CD14-positive monocyte (primary cell): ENCODE measurements at regions not wholly inside any gene's neighbourhood (a gene's known extent, or its start where the extent isn't known, plus 50 kb on each side); places are given as distances from the start of the nearest gene placed in this dataset.

ENCODE experiments used
- DNase-seq, 3 donors: peaks; one replicate each; pipeline ENCODE4 v3.0.0-alpha.2; 2011 to 2022
- H2AFZ ChIP-seq: 2 replicates; pipeline ENCODE4 v1.6.0; 2012; ENCODE audit warnings: mild to moderate bottlenecking, low read depth, low read length, inconsistent platforms; ENCODE audit not compliant: insufficient read depth, poor library complexity, severe bottlenecking
- H3K27ac ChIP-seq, 2 donors: 1 replicate in 1 of 2; 2 replicates in 1 of 2; pipeline ENCODE4 v1.5.1; 2012 to 2013; ENCODE audit warnings: low read length in 2 of 2, control low read depth in 1 of 2, inconsistent platforms in 1 of 2, low read depth in 1 of 2, mild to moderate bottlenecking in 1 of 2
- H3K27me3 ChIP-seq, 2 donors: one replicate each; pipeline versions ENCODE4 v1.6.0 to v1.6.1; 2011 to 2013; ENCODE audit warnings: low read length in 2 of 2; ENCODE audit not compliant: control insufficient read depth in 2 of 2, insufficient read depth in 2 of 2
- H3K36me3 ChIP-seq, 2 donors: replicated peaks in 1 of 2; 1 replicate in 1 of 2; 2 replicates in 1 of 2; pipeline versions ENCODE4 v1.5.1 to v1.6.1; 2012 to 2013; ENCODE audit warnings: low read length in 2 of 2, control low read depth in 1 of 2, inconsistent platforms in 1 of 2, mild to moderate bottlenecking in 1 of 2; ENCODE audit not compliant: insufficient read depth in 2 of 2, control insufficient read depth in 1 of 2
- H3K4me1 ChIP-seq, 2 donors: 1 replicate in 1 of 2; 2 replicates in 1 of 2; pipeline versions ENCODE4 v1.5.1 to v1.6.1; 2012 to 2013; ENCODE audit warnings: low read length in 2 of 2, control low read depth in 1 of 2, inconsistent platforms in 1 of 2, mild to moderate bottlenecking in 1 of 2, moderate library complexity in 1 of 2; ENCODE audit not compliant: insufficient read depth in 2 of 2, control insufficient read depth in 1 of 2
- H3K4me2 ChIP-seq: replicated peaks from 2 replicates; pipeline ENCODE3; 2012; ENCODE audit warnings: low read length, moderate library complexity, mild to moderate bottlenecking; ENCODE audit not compliant: poor library complexity, severe bottlenecking; ENCODE audit errors: extremely low read depth
- H3K4me3 ChIP-seq, 3 experiments: fragments of 200-600 bp in 1 of 3; sonication (generic) in 1 of 3; replicated peaks in 1 of 3; 1 replicate in 2 of 3; 2 replicates in 1 of 3; pipeline ENCODE4 v1.5.1; 2011 to 2013; ENCODE audit warnings: low read length in 3 of 3, mild to moderate bottlenecking in 3 of 3, control low read depth in 2 of 3, low read depth in 2 of 3, inconsistent platforms in 1 of 3, moderate library complexity in 1 of 3
- H3K79me2 ChIP-seq: 2 replicates; pipeline ENCODE4 v1.6.0; 2012; ENCODE audit warnings: mild to moderate bottlenecking, control low read depth, inconsistent platforms, low read length, moderate library complexity; ENCODE audit not compliant: insufficient read depth
- H3K9ac ChIP-seq: 2 replicates; pipeline ENCODE4 v1.6.0; 2017; ENCODE audit warnings: low read length, mild to moderate bottlenecking; ENCODE audit not compliant: insufficient read depth, poor library complexity, severe bottlenecking
- H3K9me3 ChIP-seq, 2 donors: replicated peaks in 1 of 2; 1 replicate in 1 of 2; 2 replicates in 1 of 2; pipeline versions ENCODE4 v1.5.1 to v1.6.1; 2012 to 2013; ENCODE audit warnings: low read length in 2 of 2, control low read depth in 1 of 2; ENCODE audit not compliant: control insufficient read depth in 1 of 2, insufficient read depth in 1 of 2
- H4K20me1 ChIP-seq: 2 replicates; pipeline ENCODE4 v1.6.0; 2012; ENCODE audit warnings: mild to moderate bottlenecking, low read length, control low read depth, moderate library complexity; ENCODE audit not compliant: insufficient read depth
- H3K27ac Mint-ChIP-seq, 7 donors: one replicate each; pipeline ENCODE4 v1.8.0; 2020; ENCODE audit warnings: mild to moderate bottlenecking in 7 of 7, mixed read lengths in 7 of 7, moderate library complexity in 6 of 7, inconsistent platforms in 2 of 7
- H3K27me3 Mint-ChIP-seq, 3 donors: one replicate each; pipeline ENCODE4 v1.8.0; 2021 to 2022; ENCODE audit warnings: low read depth in 3 of 3, mild to moderate bottlenecking in 3 of 3, mixed read lengths in 3 of 3, moderate library complexity in 3 of 3, inconsistent platforms in 1 of 3
- H3K36me3 Mint-ChIP-seq, 2 donors: one replicate each; pipeline ENCODE4 v1.8.0; 2020; ENCODE audit warnings: mixed read lengths in 2 of 2, inconsistent platforms in 1 of 2, mild to moderate bottlenecking in 1 of 2
- H3K4me1 Mint-ChIP-seq: one replicate; pipeline ENCODE4 v1.8.0; 2020; ENCODE audit warnings: mild to moderate bottlenecking, mixed read lengths
- H3K4me3 Mint-ChIP-seq, 2 donors: one replicate each; pipeline ENCODE4 v1.8.0; 2020; ENCODE audit warnings: mild to moderate bottlenecking in 2 of 2, mixed read lengths in 2 of 2, moderate library complexity in 1 of 2
- H3K9me3 Mint-ChIP-seq, 7 donors: one replicate each; pipeline ENCODE4 v1.8.0; 2020 to 2022; ENCODE audit warnings: mixed read lengths in 7 of 7, mild to moderate bottlenecking in 6 of 7, moderate library complexity in 6 of 7, inconsistent platforms in 2 of 7
- CTCF ChIP-seq: fragments of 200-600 bp; IDR thresholded peaks from one replicate; pipeline ENCODE4 v1.8.0; 2022; ENCODE audit warnings: antibody characterized with exemption, mild to moderate bottlenecking
- WGBS: methylation state at CpG from one replicate; pipeline ENCODE4 v1.1.5; 2013; ENCODE audit warnings: missing lambda C conversion rate; ENCODE audit not compliant: insufficient coverage; 5-methylcytosine and 5-hydroxymethylcytosine counted together
- intact Hi-C, 2 donors: fragments of 100-400 bp; cut with micrococcal nuclease; formaldehyde crosslinking; loops; one replicate each; pipeline versions ENCODE4 v1.15.0 to v1.15.1; 2023

GRCh38 chr9:30915451-30915850 lies 1469.0 kb upstream of the ACO1 start:
- Mint-ChIP-seq H3K36me3 (no peaks in the 10 kb centered on the region), H3K27ac (no peak overlapping the region), H3K4me3 (no peak overlapping the region), H3K4me1 (no peaks in the 10 kb centered on the region), H3K9me3 (peaks cover 0 to 5% (median 1%) of the 10 kb centered on the region in 7 donors), H3K27me3 (no peaks in the 10 kb centered on the region)
- Histone ChIP-seq H3K36me3 (no peaks in the 10 kb centered on the region), H3K4me2 (no peak overlapping the region), H3K9me3 (no peaks in the 10 kb centered on the region), H2AFZ (no peak overlapping the region), H4K20me1 (no peaks in the 10 kb centered on the region), H3K9ac (no peak overlapping the region), H3K27ac (no peak overlapping the region), H3K27me3 (no peaks in the 10 kb centered on the region), H3K4me3 (no peak overlapping the region), H3K79me2 (no peaks in the 10 kb centered on the region), H3K4me1 (no peaks in the 10 kb centered on the region)
- TF ChIP-seq CTCF, result no peak
- 90% methylated on average over 3 of the region's 4 CpGs for WGBS
- DNase-seq, result no peak
- intact Hi-C loops, result no loop called here

- Mint-ChIP-seq H3K27ac (no peak overlapping the region), H3K4me1 (no peaks in the 10 kb centered on the region), H3K36me3 (no peaks in the 10 kb centered on the region), H3K4me3 (no peak overlapping the region), H3K9me3 (no peaks in the 10 kb centered on the region), H3K27me3 (no peaks in the 10 kb centered on the region)
- WGBS, result no CpG with 5 or more reads among the region's 5 CpGs
- no peak for DNase-seq
- H2AFZ ChIP-seq, result no peak overlapping the region
- no peak overlapping the region for H3K4me2 ChIP-seq
- intact Hi-C loops, result no loop called here
- no peak for TF ChIP-seq CTCF
- no peak overlapping the region for H3K9ac ChIP-seq
- no peak overlapping the region for H3K27ac ChIP-seq
- H3K4me3 ChIP-seq, result no peak overlapping the region
- no peaks in the 10 kb centered on the region for H4K20me1 ChIP-seq
- no peaks in the 10 kb centered on the region for H3K9me3 ChIP-seq
- H3K36me3 ChIP-seq, result no peaks in the 10 kb centered on the region
- H3K4me1 ChIP-seq, result no peaks in the 10 kb centered on the region
- H3K27me3 ChIP-seq, result no peaks in the 10 kb centered on the region
- H3K79me2 ChIP-seq, result no peaks in the 10 kb centered on the region
These were observed 1459.3 kb upstream of the ACO1 start for GRCh38 chr9:30925126-30925525.
